SIG-M5 (cell line): ENCODE measurements at regions not wholly inside any gene's neighbourhood (a gene's known extent, or its start where the extent isn't known, plus 50 kb on each side); places are given as distances from the start of the nearest gene placed in this dataset.

Source experiments
- DNase-seq: peaks from one replicate; lab custom pipeline; 2025; lab: John Stamatoyannopoulos, UW

DNA sequence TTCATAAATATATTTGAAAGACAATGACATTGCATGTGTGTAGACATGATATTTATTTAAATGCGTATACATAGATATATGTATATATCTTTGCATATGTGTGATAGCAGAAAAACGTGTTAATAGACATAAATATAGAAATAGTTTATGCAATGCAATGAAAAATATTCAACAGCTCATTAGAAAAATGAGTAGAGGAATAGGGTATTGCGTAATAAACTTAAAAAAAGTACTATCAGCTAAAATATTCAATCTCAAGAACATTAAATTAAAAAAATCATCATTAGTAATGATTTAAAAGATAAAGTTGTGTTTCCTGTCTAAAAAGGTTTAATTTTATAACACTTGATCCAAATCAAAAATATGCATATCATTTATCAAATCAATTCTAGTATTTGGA is 2101.5 kb upstream of the TENM3 start:
- no peak for DNase-seq

- DNase-seq = no peak
Observed at GRCh38 chr4:180148737-180149136, 2094.5 kb upstream of the TENM3 start.

GRCh38 chr4:180150818-180151217 is 2092.4 kb upstream of the TENM3 start:
- DNase-seq = no peak

DNA sequence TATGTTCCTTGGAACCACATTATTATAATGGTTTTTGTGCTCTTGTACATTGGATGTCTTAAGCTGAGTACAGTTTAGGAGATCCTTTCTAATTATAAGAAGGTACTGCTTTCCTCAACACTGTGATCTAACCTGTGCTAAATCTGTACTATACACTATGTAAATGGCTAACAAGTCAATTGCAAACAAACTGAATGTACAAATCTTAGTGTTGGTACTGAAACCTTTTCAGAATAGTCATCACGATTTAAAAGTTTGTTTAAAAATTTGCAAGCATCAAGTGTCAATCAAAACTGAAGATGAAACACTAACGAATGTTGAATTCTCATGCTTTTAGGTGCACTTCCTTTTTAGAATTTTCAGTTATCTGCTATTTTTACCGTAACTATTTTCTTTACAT is 2090.4 kb upstream of the TENM3 start:
- no peak for DNase-seq

DNA sequence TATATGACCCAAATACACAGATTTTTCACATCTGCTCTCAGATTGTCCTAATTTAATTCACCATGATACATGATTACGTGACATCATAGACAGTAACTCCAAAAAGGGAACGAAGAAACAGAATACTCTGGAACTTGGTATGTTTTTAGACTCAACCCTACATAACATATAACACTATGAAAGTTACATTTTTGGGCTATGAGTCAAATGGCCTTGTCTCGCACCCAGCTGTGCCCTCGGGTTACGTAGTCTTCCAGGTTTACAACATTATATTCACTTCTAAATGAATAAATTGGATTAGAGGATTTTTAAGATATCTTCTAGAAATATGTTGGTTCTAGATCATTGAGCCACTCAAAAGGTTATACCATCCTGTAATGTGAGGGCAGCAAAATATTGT is 2089.6 kb upstream of the TENM3 start:
- DNase-seq = no peak

GRCh38 chr4:180156684-180157083 is 2086.5 kb upstream of the TENM3 start:
- no peak for DNase-seq

DNA sequence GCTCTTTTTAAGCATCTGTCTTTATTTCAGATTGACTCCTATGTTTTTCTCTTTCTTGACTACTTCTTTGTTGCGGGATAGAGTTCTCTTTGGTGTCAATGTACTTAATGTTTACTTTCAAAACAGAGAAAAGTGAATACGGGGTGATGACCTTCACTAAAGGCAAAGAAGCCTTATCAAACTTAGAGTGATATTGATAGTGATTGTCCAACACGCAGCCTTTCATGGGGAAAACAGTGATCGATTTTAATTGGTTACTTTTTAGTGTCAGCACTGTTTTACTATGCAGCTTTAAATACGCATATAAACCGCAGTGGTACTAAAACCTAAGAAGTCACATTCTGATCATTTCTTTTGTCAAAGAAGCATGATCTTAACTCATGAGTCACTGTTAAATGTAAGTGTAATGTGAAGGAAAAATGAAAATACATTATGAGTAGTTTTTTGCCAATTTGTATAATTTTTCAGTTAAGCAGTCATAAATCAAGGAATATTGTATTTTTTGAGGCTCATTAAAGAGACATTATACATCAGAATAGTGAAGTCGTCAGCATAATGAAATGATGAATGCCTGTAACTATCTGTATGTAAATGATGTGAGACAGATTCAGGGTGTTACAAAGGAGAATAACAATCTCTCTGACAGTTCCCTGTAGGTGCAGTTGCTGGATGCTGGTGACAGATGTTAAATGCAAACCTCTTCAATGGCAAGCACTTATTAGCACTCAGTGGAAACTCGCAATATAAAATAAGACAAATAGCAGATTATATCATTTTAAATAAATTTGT is 2082.8 kb upstream of the TENM3 start:
- DNase-seq = no peak

GRCh38 chr4:180164799-180165198 is 2078.4 kb upstream of the TENM3 start:
- DNase-seq = no peak

DNA sequence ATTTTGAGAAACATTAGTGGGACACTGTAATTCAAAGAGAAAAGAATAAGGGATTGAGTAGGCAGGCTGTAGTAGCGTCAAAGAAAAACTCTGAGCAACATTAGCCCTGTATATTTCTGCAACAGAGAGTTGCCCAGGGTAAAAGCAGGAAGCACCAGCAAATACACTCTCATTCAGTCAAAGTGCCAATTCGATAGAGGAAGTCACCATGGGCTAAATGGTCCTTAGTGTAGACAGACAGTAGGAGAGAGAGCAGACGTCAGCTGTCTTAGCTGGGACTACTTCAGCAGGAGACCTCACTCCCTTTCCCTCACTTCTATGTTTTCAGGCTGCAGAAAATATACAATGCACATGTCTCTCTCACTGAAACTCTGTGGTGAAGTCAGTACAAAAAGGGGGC is 2073.8 kb upstream of the TENM3 start:
- no peak for DNase-seq

DNA sequence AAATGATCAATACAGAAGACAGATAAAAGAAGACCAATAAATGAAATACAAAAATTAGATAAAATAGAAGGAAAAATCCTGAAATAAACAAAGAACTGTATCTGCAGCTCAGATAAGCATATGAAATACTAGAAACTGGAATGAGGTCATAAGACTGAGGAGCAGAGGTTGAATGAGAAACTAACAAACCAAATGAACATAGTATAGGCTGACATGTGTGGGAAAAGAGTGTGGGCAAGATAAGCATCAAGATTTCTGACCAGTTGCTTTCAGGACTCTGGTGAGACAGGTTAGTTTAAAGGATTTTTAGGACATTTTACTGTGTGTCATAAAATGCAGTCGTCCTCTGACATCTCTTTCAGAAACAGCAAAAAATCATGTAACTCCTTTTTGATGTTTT is 2073.2 kb upstream of the TENM3 start:
- no peak for DNase-seq

DNA sequence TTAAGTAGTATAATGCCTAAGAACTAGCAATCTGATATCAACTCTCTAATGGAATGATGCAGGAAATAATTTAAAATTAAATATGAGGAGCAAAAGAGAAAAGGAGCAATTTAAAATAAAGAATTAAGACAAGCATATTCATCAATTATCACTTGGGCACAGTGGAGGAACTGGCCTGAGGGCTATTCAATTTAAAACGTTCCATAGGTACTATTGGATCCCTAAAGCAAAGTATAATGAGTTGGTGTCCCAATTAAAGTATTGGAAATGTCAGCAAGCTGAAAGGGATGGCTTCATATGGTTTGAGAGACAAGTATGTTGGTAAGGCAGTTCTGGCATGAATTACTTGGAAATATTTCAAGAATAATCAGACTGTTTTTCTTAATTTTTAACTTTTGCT is 2064.1 kb upstream of the TENM3 start:
- no peak for DNase-seq

DNA sequence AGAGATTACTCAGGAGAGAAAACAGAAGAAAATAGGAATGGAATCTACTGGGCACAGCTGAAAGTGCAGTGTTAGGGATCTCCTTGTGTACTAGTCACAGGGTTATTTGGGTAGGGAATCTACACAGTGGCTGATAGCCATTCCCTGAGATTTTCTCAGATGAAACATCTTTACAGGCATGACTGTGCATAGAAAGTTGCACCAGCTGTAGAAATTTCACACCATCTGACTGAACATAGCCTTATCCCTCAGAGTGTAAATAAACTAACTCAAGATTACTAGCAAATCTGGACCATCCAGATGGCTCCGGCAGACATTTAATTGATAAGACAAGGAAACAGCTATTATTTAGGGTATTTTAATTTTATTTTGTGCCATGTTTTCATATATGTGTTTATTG is 2053.5 kb upstream of the TENM3 start:
- no peak for DNase-seq

GRCh38 chr4:180190382-180190781 is 2052.8 kb upstream of the TENM3 start:
- no peak for DNase-seq

DNA sequence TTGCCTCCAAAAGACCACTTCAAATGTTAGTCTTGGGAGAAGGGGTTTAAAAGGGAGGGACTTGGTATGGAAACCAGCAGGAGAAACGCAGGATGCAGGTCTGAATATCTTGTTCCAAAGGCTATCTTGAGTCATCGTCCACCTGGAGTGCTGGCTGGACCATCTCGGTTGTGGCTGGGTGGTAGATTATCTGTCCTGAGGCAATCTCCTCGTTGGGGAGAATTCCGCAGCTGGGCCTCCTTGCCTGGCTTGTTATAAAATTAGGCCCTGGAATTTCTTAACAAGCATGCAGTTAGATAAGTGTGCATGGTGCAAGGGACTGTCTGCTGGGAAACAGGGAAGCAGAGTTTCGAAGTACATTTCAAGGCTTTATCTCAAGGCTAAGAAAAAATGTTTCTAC is 2045.7 kb upstream of the TENM3 start:
- DNase-seq = no peak

GRCh38 chr4:180203349-180203748 is 2039.9 kb upstream of the TENM3 start:
- DNase-seq = no peak

DNA sequence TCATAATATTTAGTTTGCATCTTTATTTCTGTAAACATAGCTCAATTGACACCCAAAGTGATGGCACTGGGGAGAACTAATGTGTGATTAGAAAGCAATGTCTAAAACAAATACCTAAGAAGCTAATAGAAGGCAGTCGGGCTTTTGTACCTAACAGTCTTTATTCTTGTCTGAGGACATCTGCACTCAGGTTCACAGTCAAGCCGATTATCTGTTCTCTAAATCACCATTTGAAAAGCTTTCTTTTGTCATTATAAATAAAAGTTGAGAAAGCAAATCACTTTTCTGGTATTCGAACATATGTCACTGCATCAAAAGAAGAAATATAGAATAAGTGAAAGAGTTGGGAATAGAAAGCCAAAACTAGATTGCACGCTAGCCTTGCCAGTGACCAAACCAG is 2037.9 kb upstream of the TENM3 start:
- no peak for DNase-seq

- no peak for DNase-seq
Observed at GRCh38 chr4:180207921-180208320, 2035.3 kb upstream of the TENM3 start.

GRCh38 chr4:180217070-180217469 is 2026.1 kb upstream of the TENM3 start:
- DNase-seq = no peak

GRCh38 chr4:180219080-180219479 is 2024.1 kb upstream of the TENM3 start:
- no peak for DNase-seq

GRCh38 chr4:180225977-180226376 is 2017.2 kb upstream of the TENM3 start:
- no peak for DNase-seq

GRCh38 chr4:180234730-180235129 is 2008.5 kb upstream of the TENM3 start:
- DNase-seq = no peak

DNA sequence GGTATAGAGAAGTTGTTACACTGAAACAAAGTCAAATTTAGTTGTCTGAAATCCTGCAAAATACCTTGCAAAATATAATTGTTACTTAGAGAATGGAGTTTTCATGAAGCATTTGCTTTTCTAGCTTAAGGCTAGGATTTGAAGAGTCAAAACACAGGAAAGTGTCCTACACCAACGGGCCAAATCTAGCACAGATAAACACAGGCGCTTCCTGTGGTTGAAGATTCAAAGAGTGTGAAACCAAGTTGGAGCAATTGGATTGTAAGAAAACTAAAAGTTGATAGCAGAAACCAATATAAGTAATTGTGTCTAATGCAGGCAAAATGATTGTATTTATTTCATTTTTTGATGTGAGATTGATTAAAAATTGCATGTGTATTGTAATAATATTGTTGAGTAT is 2002.5 kb upstream of the TENM3 start:
- no peak for DNase-seq

DNA sequence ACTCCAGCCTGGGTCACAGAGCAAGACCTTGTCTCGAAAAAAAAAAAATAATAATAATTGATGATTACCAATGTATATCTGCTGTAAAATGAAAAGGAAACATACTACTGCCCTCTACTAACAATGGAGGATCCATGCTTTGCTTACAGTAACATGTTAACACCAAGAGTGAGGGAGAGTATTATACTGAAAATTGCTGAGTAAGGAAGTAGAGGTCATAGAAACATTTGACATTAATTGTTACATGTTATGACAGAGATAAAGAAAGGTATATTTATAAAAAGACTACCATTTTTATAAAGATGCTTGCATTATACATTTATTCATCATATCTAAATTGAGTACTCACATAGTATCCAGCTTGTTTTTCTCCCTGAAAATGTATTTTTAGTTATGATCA is 1989.8 kb upstream of the TENM3 start:
- no peak for DNase-seq

DNA sequence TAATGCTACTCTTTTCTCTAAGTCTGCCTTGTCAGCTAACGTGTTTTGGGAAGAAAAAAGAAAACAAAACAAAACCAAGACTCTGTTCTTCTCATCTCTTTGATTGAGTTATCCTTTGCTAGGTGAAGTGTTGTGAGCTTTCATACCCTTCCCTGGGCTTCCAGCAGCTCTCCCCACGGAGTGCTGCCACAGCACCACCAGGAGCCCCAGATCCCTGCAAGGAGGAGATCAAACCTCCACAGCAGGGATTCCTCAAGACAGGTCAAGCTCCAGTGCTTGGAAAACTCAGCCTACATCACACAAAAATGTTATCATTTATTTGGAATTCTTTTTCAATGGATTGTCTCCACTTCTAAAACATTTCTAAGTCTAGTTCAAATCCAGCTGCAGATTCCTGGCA is 1981.9 kb upstream of the TENM3 start:
- no peak for DNase-seq
